DMS79 (cell line): ENCODE measurements at regions not wholly inside any gene's neighbourhood (a gene's known extent, or its start where the extent isn't known, plus 50 kb on each side); places are given as distances from the start of the nearest gene placed in this dataset.
"Not testable (repeated sequence)": the region's sequence is repeated elsewhere in the genome, so short reads cannot be mapped to it uniquely, and the experiment has no call there.

Source experiments
- DNase-seq: peaks from one replicate; lab custom pipeline; 2025; lab: John Stamatoyannopoulos, UW

- no peak for DNase-seq
These were observed 1176.9 kb downstream of the TYW1 start for GRCh38 chr7:68173513-68173912.

- no peak for DNase-seq
These were observed 1180.3 kb downstream of the TYW1 start for GRCh38 chr7:68176974-68177373.

- no peak for DNase-seq
These were observed 1184.1 kb downstream of the TYW1 start for GRCh38 chr7:68180761-68181160.

GRCh38 chr7:68183176-68183575 lies 1186.5 kb downstream of the TYW1 start:
- DNase-seq, result peak; percentile 83

- DNase-seq, result no peak
These were observed 1189.2 kb downstream of the TYW1 start for GRCh38 chr7:68185631-68186456.

- DNase-seq, result no peak
These were observed 1190.9 kb downstream of the TYW1 start for GRCh38 chr7:68187532-68187931.

- no peak for DNase-seq
These were observed 1196.3 kb downstream of the TYW1 start for GRCh38 chr7:68192941-68193340.

- not testable (repeated sequence) for DNase-seq
These were observed 1199.0 kb downstream of the TYW1 start for GRCh38 chr7:68195642-68196041.

GRCh38 chr7:68200051-68200670 lies 1203.5 kb downstream of the TYW1 start:
- no peak for DNase-seq

- DNase-seq, result no peak
These were observed 1206.6 kb downstream of the TYW1 start for GRCh38 chr7:68203251-68203650.

- no peak for DNase-seq
These were observed 1209.2 kb downstream of the TYW1 start for GRCh38 chr7:68205826-68206225.

GRCh38 chr7:68206946-68207485 lies 1210.4 kb downstream of the TYW1 start:
- no peak for DNase-seq

- DNase-seq, result no peak
These were observed 1211.0 kb downstream of the TYW1 start for GRCh38 chr7:68207676-68208075.

GRCh38 chr7:68209486-68209885 lies 1212.9 kb downstream of the TYW1 start:
- no peak for DNase-seq

- DNase-seq, result no peak
These were observed 1217.2 kb downstream of the TYW1 start for GRCh38 chr7:68213838-68214237.

- DNase-seq, result no peak
These were observed 1219.4 kb downstream of the TYW1 start for GRCh38 chr7:68216051-68216450.

- no peak for DNase-seq
These were observed 1220.8 kb downstream of the TYW1 start for GRCh38 chr7:68217426-68217825.

- no peak for DNase-seq
These were observed 1221.8 kb downstream of the TYW1 start for GRCh38 chr7:68218461-68218860.

GRCh38 chr7:68222311-68222710 lies 1225.7 kb downstream of the TYW1 start:
- DNase-seq, result no peak

GRCh38 chr7:68224041-68224741 lies 1227.6 kb downstream of the TYW1 start:
- DNase-seq, result peak; percentile 82

- not testable (repeated sequence) for DNase-seq
These were observed 1234.4 kb downstream of the TYW1 start for GRCh38 chr7:68231011-68231410.

GRCh38 chr7:68235937-68236336 lies 1239.3 kb downstream of the TYW1 start:
- no peak for DNase-seq
